Epidermal melanocyte (primary cell): ENCODE measurements at regions not wholly inside any gene's neighbourhood (a gene's known extent, or its start where the extent isn't known, plus 50 kb on each side); places are given as distances from the start of the nearest gene placed in this dataset.

Experiments
- DNase-seq: peaks from one replicate; pipeline ENCODE4 v3.0.0; 2011; ENCODE audit warnings: low spot score; ENCODE audit not compliant: insufficient read length

GRCh38 chr11:62073061-62073460 lies 50.8 kb upstream of the INCENP start:
- peak; percentile 64 for DNase-seq

DNA sequence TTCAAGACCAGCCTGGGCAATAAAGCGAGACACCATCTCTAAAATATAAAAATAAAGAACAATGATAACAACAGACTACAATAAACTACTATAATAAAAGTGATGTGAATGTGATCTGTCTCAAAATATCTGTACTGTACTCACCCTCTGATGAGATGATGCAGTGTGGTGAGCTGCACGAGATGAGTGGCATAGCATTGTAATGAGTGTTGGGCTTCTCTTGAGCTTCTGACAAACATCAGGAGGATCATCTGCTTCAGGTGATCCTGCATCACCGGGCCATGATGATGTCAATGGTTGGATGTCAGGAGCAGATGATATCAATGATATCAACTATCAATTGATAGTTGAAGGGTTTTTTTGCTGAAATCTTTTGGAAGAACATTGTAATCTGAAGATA lies 52.4 kb upstream of the INCENP start:
- no peak for DNase-seq

- DNase-seq = no peak
Observed at GRCh38 chr11:62069986-62070919, 53.6 kb upstream of the INCENP start.

DNA sequence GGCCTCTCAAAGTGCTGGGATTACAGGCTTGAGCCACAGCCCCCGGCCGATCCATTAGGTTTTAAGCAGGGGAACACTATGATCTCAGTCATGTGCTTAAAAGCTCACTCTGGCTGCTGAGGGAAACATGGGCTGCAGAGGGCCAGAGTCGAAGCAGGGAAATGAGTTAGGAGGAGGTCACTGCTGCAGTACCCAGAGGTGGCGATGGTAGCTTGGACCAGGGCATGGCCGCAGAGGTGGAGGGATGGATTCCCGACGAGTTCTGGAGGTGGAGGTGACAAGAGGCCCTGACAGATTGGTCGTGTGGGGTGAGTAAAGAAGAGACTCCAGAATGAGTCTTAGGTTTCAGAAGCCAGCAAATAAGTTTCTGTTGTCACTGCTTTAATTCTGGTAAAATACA lies 54.4 kb upstream of the INCENP start:
- no peak for DNase-seq

DNA sequence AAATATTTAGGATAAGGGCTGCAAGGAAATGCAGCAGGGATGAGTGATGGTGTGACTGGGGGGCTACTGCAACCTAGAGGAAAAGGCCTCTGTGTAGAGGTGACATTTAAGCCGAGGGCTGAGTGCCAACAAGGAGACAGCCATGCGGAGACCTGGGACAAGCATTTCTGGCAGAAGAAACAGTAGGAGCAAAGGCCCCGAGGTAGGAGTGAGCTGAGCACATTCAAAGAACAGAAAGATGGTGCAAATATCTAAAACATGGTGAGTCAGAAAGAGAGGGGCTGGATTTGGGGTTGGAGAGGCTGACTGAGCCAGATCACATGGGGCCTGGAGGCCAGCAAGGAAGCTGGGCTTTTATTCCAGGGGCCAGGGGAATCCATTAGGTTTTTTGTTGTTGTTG lies 55.1 kb upstream of the INCENP start:
- no peak for DNase-seq

GRCh38 chr11:62067741-62068140 lies 56.1 kb upstream of the INCENP start:
- DNase-seq = no peak

- no peak for DNase-seq
Observed at GRCh38 chr11:62064221-62064620, 59.6 kb upstream of the INCENP start.

- DNase-seq = no peak
Observed at GRCh38 chr11:62062223-62062861, 61.5 kb upstream of the INCENP start.

DNA sequence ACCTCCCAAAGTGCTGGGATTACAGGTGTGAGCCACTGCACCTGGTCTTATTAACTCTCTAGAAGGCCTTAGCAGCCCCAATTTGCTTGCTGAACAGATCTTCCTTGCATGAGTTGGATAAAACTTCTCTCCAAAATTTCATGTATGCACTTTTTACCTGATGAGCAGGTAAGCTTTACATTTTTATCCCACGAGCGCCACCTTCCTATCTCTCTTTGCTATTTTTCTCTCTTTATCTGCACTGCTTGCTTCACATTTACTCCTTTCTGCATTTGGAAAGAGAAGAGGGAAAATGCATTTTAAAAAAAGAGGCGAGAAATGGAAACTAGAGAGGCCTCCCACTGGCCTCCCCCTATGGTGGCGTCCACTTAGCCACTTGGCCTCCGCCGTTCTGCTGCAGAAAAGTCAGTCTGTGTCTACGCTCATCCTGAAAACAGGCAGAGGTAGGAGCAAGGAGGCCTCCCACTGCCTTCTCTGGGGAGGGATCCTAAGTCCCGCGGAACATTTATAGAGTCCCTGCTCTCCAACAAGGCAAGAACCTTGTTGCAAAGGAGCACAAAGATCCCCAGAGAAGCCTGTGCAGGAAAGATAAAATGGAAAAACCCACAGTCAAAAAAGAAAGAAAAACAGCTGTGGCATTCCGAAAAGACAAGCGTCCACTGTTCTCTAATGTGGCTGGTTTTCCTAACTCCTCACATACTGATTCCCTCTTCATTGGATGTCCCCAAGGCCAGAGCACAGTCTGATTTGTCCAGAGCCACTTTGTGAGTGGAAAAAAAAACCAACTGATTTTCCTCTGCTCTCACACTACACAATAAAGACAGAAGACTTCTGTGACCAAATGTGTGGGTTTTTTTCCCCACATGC lies 62.2 kb upstream of the INCENP start:
- DNase-seq = peak; percentile 61

DNA sequence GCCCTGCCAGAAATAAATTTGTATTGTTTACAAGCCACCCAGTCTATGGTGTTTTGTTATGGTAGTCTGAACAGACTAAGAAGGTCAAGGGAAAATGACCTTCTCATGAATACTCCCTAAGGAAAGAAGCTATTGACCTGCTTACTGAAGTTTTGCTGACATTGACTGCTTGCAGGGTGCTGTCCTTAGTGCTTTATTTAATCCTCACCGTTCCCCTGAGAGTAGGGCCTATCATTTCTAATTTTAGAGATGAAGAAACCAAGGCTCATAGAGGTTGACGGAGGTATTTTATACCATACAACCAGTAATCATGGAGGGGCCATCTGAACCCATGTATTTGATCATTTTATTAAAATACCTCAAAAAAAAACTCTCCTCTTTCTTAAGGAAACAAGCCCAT lies 66.7 kb upstream of the INCENP start:
- no peak for DNase-seq

GRCh38 chr11:62055970-62056369 lies 67.8 kb upstream of the INCENP start:
- no peak for DNase-seq

DNA sequence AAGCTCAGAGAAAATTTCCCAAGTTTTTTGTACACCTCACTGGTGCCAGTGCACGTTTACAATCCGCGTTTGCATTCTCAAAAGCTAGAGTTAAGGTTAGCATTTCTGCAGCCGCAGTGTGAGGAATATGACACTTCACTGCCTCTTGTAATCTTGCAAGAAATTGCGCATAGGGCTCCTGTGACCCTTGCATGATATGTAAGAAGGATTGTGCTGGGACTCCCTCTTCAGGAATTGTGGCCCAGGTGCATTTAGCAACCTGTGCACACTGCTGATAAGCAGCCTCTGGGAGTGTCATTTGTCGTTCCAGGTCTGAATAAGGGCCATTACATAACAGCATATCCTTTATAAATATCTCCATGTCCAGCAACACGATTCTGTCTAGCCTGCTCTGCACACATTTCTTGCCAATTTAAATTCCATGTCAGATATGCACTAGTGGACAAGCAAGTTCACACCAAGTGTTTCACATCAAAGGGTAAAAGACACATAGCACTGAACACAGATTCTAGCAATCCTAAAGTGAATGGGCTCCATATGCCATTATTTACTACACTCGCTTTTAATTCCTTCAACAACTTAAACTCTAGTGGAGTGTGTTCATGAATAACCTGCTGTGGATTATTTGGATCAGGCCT lies 69.2 kb upstream of the INCENP start:
- DNase-seq = no peak

- DNase-seq = no peak
Observed at GRCh38 chr11:62054081-62054480, 69.7 kb upstream of the INCENP start.

DNA sequence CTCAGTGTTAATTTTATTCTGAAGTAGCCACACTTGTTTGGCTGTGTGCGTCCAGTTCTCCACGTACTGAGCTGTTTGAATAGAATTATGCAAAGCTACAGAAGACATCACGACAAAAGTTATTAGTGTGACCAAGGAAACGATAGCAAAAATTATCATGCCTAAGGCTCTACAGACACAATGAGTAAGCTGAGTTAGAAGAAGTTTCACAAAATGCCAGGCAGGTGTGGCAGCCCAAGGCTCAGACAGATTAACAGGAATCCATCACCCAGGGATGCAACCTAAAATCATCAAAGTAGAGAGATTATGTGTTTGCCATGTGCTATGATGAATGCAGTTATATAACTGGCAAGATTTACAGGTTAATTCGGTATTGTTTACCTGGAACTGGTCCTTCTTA lies 73.1 kb upstream of the INCENP start:
- DNase-seq = no peak

GRCh38 chr11:62048100-62048499 lies 75.7 kb upstream of the INCENP start:
- DNase-seq = no peak

GRCh38 chr11:62046568-62047100 lies 77.2 kb upstream of the INCENP start:
- DNase-seq = no peak

- DNase-seq = no peak
Observed at GRCh38 chr11:62044639-62045121, 77.2 kb upstream of the FTH1 start.

DNA sequence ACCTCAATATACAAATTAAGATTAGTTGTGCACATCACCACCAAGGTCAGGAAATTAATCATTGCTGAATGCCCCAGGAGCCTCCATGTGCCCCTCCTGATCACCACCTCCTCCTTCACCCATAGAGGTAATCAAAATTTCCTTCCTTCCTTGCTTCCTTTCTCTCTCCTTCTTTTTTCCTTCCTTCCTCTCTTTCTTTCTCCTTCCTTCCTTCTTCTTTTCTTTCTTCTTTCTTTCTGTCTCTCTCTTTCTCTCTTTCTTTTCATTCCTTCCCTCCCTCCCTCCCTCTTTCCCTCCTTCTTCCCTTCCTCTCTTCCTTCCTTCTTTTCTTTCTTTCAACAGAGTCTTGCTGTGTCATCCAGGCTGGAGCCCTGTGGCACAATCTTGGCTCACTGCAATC lies 67.9 kb upstream of the FTH1 start:
- no peak for DNase-seq

GRCh38 chr11:62034036-62034338 lies 66.6 kb upstream of the FTH1 start:
- DNase-seq = no peak

DNA sequence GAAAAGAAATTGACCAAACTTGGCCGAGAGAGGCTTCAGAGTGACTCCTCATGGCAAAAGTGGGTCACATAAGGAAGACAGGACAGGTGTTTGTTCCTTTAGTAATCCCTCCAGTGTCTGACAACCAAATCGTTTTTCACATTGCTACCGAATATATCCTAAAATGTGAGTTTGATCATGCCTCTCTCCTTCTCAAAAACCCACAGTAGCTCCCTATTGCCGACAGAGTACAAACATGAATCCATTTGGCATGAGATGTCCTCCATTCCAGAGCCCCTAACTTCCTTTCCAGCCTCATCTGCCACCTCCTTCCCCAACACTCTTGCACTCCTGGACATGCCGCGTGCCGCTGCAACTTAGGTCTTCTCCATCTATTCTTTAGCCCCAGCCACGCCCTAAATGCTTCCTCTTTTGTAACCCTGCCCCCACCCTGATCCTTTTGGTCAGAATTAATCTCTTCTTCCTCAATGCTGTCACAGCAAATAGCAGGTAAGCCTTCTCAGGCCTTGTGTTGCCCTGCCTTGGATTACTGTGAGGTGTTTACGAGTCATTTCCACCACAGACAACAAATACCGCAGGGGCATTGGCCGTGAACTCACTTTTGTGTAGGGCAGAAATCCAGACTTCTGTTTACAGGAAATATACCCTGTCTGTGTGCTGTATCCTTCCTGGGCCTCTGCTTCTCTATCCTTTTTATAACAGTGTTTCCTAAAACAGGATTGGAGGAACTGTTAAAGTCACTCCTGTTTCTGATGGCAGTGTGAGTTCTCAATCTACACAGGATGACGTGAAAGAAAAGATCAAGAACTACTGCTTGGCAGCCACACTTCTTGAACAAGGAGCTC lies 66.0 kb upstream of the FTH1 start:
- no peak for DNase-seq
